ENCODE measurements at regions not wholly inside any gene's neighbourhood (a gene's known extent, or its start where the extent isn't known, plus 50 kb on each side); places are given as distances from the start of the nearest gene placed in this dataset.

- TF ChIP-seq ARNTL (CRISPR knock-in tag; IDR thresholded peaks at IDR 0.05; ENCODE audit: borderline replicate concordance, low read depth) (no peak), ZNF70 (CRISPR knock-in tag; IDR thresholded peaks at IDR 0.05) (no peak)
- ATAC-seq: no peak
These were observed 206.8 kb downstream of the CHRDL1 start for GRCh38 chrX:110588853-110589252.

GRCh38 chrX:110600745-110601310 lies 194.8 kb downstream of the CHRDL1 start:
- ATAC-seq: no peak
- TF ChIP-seq CSDC2 (CRISPR knock-in tag; IDR thresholded peaks at IDR 0.05): no peak
- no peak for TF ChIP-seq GLIS3 (CRISPR knock-in tag; IDR thresholded peaks at IDR 0.05)
- no peak for TF ChIP-seq PATZ1 (CRISPR knock-in tag; IDR thresholded peaks at IDR 0.05; ENCODE audit: borderline replicate concordance)
- TF ChIP-seq TSHZ2 (CRISPR knock-in tag; IDR thresholded peaks at IDR 0.05): no peak
- TF ChIP-seq PPARA (CRISPR knock-in tag; IDR thresholded peaks at IDR 0.05; ENCODE audit: borderline replicate concordance): no peak
- no peak for TF ChIP-seq ARNTL (CRISPR knock-in tag; IDR thresholded peaks at IDR 0.05; ENCODE audit: borderline replicate concordance, low read depth)
- no peak for TF ChIP-seq SNAI2 (CRISPR knock-in tag; IDR thresholded peaks at IDR 0.05)
- TF ChIP-seq BACH2 (CRISPR knock-in tag; IDR thresholded peaks at IDR 0.05; ENCODE audit: borderline replicate concordance): no peak
- TF ChIP-seq ESRRG (CRISPR knock-in tag; IDR thresholded peaks at IDR 0.05): no peak

- no peak for ATAC-seq
- TF ChIP-seq TSHZ2 (CRISPR knock-in tag; IDR thresholded peaks at IDR 0.05): no peak
- no peak for TF ChIP-seq ARNTL (CRISPR knock-in tag; IDR thresholded peaks at IDR 0.05; ENCODE audit: borderline replicate concordance, low read depth)
- no peak for TF ChIP-seq ZNF565 (CRISPR knock-in tag; conservative IDR thresholded peaks at IDR 0.05; ENCODE audit: low read depth)
- no peak for TF ChIP-seq TOX (CRISPR knock-in tag; IDR thresholded peaks at IDR 0.05; ENCODE audit: borderline replicate concordance)
- TF ChIP-seq ZNF70 (CRISPR knock-in tag; IDR thresholded peaks at IDR 0.05): no peak
- no peak for TF ChIP-seq POU6F1 (CRISPR knock-in tag; IDR thresholded peaks at IDR 0.05; ENCODE audit: borderline replicate concordance, low read depth)
- TF ChIP-seq CSRNP3 (CRISPR knock-in tag; IDR thresholded peaks at IDR 0.05): no peak
- no peak for TF ChIP-seq ZC3H10 (CRISPR knock-in tag; IDR thresholded peaks at IDR 0.05)
- no peak for TF ChIP-seq GLIS3 (CRISPR knock-in tag; IDR thresholded peaks at IDR 0.05)
- TF ChIP-seq ZFP30 (CRISPR knock-in tag; IDR thresholded peaks at IDR 0.05): no peak
- TF ChIP-seq OSR1 (CRISPR knock-in tag; IDR thresholded peaks at IDR 0.05): no peak
- TF ChIP-seq SNAI2 (CRISPR knock-in tag; IDR thresholded peaks at IDR 0.05): no peak
- no peak for TF ChIP-seq TCF4 (CRISPR knock-in tag; IDR thresholded peaks at IDR 0.05; ENCODE audit: borderline replicate concordance)
- no peak for TF ChIP-seq ZFP3 (CRISPR knock-in tag; IDR thresholded peaks at IDR 0.05)
- TF ChIP-seq CREB5 (CRISPR knock-in tag; IDR thresholded peaks at IDR 0.05; ENCODE audit: low read depth): no peak
- TF ChIP-seq ZNF8 (CRISPR knock-in tag; IDR thresholded peaks at IDR 0.05): no peak
- no peak for TF ChIP-seq BACH2 (CRISPR knock-in tag; IDR thresholded peaks at IDR 0.05; ENCODE audit: borderline replicate concordance)
- no peak for TF ChIP-seq PPARA (CRISPR knock-in tag; IDR thresholded peaks at IDR 0.05; ENCODE audit: borderline replicate concordance)
- no peak for TF ChIP-seq ESRRG (CRISPR knock-in tag; IDR thresholded peaks at IDR 0.05)
These were observed 181.0 kb downstream of the CHRDL1 start for GRCh38 chrX:110614596-110614995.
